ENCODE measurements at regions not wholly inside any gene's neighbourhood (a gene's known extent, or its start where the extent isn't known, plus 50 kb on each side); places are given as distances from the start of the nearest gene placed in this dataset.

GRCh38 chr12:91880528-91880927 is 265.1 kb downstream of the BTG1 start:
- TF ChIP-seq, protein P1, sequence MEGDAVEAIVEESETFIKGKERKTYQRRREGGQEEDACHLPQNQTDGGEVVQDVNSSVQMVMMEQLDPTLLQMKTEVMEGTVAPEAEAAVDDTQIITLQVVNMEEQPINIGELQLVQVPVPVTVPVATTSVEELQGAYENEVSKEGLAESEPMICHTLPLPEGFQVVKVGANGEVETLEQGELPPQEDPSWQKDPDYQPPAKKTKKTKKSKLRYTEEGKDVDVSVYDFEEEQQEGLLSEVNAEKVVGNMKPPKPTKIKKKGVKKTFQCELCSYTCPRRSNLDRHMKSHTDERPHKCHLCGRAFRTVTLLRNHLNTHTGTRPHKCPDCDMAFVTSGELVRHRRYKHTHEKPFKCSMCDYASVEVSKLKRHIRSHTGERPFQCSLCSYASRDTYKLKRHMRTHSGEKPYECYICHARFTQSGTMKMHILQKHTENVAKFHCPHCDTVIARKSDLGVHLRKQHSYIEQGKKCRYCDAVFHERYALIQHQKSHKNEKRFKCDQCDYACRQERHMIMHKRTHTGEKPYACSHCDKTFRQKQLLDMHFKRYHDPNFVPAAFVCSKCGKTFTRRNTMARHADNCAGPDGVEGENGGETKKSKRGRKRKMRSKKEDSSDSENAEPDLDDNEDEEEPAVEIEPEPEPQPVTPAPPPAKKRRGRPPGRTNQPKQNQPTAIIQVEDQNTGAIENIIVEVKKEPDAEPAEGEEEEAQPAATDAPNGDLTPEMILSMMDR (conservative IDR thresholded peaks at IDR 0.05; ENCODE audit: low read length) = no peak
- no peak for TF ChIP-seq EZH2phosphoT487 (IDR thresholded peaks at IDR 0.05; ENCODE audit: borderline replicate concordance, low read depth, low read length)
